HG03066 (cell line): ENCODE measurements at regions not wholly inside any gene's neighbourhood (a gene's known extent, or its start where the extent isn't known, plus 50 kb on each side); places are given as distances from the start of the nearest gene placed in this dataset.

ENCODE experiments used
- ATAC-seq: cut with Tn5 transposase; IDR thresholded peaks from one replicate; pipeline ENCODE4 v1.9.1; 2021; ENCODE audit warnings: low read depth; ENCODE audit not compliant: unreplicated experiment

DNA sequence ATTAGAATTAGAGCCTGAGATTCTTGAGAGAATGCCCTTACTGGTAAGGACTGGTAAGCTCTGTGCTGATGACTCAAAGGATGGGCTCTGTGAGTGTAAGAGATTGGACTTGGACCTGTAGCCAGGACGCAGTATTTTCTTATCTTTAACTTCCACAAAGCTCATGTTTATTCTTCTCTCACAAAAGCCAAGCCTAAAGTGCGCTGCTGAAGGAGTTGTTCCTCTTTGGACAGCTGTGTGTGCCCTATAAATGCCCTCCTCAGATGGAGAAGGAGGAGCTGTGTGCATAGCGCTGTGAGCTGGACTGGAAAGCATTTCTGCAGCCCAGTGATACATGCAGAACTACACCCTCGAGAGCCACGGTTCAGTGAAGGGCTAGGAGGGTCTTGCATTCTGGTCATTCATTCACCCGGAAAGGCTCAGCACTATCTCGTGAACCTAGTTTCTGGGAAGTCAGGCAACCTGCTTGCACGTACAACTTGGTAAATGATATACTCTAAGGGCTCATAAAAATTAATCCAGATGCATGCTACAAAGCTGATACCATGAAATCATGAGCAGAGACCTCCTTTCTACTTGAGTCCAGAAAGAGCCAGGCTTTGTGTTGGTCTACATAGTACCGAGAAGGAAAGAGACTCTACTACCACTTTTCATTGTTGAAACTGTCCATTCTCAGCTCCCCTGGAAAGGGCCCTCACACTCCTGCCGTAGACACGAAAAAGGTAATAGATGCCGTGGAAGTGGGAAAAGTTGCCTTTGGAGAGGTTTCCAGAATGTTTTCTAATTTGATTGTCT is 103.0 kb upstream of the TBL1XR1 start:
- ATAC-seq, result peak; percentile 86

DNA sequence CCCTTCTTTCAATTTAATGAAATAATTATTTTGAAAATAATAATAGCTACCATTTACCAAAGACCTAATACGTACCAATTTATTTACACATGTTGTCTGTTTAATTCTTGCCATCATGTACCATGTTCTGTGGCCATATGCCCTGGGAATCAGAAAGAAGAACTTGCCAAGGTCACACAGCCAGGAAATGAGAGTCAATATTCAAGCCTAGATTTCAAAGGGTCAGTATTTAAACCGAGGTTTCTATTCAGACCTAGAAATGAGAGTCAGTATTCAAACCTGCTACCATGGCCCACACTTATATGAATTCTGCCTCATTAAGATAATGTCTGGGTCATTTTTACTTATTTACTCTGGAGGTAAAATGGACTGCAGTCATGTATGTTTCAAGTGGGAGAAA is 103.6 kb upstream of the TBL1XR1 start:
- ATAC-seq, result peak; percentile 44

DNA sequence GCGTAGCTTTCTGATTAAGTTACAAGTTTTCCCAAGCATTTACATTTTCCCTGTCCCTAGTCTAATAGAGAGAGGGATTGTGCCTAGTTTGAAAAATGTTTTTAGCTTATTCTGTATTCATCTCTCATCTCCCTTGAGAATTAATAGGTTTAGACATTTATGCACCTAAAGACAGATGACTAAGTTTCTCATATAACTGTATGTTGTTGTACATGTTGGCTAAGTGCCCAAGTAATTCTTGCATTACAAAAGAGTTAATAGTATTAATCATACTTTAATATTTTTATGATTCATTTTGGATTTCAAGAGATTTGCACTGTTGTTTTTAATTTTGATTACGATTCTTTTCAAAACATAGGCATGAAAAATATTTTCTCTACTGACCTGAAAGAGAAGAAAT is 109.0 kb upstream of the TBL1XR1 start:
- no peak for ATAC-seq

DNA sequence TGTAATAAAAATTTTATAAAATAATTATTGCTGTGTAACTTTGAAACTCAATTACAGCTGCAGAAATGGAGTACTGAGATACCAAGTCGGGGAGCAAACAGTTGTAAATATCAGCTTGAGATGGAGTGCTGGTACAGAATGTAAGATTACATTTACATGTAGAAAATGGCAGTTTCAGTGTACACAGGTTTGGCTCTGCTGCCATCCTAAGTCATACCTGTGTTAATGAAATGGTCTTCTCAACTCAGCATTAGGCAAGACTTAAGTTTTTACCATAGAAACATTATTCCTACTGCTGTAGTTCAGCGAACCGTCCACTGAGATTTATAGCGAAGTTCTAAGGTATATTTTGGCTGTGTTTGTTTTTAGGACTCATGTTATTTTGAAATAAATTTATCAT is 110.1 kb upstream of the TBL1XR1 start:
- ATAC-seq, result no peak

DNA sequence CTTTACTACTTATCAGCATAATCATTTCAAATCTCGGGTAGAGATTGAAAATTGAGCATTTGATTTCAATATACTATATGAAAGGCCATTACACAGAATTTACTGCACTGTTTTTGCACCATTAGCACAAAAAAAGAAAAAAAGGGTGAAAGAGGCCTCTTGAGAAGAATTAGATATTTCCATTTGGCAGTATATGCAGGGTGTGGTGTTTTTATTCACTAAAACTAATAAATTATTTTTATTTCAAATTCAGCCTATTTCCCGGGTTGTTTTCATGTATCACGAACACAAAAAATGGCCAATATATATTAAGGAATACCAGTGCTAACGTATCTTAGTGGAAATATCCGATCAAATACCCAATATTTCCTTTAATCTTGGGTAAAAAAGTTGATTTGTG is 110.5 kb upstream of the TBL1XR1 start:
- no peak for ATAC-seq

DNA sequence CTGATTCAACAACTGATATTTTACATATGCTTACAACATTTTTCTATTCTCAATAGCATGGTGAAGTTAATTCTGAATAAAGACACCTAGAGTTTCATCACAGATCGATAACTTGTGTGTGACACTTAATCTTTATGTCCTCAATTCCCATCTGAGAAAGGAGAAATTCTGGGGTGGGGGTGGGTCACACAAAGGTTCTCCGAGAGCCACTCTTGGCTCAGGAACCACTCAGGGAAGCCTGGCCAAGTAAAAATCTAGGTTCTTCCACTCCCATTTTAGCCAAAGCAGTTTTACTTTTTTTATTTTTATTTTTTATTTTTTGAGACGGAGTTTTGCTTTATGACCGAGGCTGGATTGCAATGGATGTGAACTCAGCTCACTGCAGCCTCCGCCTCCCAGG is 111.0 kb upstream of the TBL1XR1 start:
- ATAC-seq, result no peak

DNA sequence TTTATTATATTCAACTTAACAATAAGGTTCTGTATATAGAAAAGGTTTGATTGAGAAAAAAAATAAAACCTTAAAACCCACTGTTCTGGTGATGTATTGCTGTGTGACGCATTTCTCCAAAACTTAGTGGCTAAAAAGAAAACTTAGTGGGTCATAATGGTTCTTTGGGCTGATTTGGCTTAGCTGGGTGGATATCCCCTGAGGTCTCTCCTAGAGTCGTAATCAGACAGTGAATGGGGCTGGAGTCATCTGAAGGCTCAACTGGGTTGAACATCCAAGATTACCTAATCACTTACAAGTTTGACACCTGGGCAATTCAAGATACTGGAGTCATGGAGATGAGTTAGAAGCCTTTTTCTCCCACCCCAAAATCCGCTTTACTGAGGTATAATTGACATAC is 111.6 kb upstream of the TBL1XR1 start:
- ATAC-seq, result no peak

DNA sequence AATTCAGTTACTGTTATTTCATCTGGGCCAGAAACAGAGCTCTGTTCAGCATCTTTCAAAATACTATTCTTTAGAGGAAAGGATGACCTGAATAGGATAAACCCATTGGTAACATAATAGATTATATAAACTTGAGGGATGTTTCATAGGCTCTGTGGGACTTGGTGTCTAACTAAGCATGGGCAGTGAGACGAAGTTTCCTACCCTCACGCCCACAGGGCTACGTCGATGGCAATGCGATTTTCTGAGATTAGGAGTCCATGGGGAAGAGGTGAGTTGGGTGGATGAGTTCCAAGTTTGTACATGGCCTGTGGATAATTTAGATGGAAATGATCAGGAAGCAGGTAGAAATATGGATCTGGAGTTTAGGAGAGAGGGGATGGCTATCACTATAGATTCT is 115.2 kb upstream of the TBL1XR1 start:
- ATAC-seq, result no peak

DNA sequence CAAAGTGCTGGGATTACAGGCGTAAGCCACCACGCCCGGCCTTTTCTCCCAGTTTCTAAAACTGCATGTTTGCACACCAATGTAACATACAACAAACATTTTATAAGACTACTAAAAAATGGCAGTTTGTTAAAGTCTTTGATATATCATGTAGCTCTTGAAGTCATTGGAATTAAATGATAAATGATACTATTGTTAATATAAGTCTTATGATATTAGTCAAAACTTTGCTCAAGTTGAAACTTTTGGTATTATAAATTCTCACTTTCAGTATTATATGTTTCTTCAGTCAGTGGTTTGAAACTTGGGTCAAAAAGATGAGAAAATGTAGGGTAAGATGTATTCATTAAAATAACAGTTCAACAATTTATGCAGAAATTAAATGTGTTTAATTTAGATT is 117.6 kb upstream of the TBL1XR1 start:
- no peak for ATAC-seq

DNA sequence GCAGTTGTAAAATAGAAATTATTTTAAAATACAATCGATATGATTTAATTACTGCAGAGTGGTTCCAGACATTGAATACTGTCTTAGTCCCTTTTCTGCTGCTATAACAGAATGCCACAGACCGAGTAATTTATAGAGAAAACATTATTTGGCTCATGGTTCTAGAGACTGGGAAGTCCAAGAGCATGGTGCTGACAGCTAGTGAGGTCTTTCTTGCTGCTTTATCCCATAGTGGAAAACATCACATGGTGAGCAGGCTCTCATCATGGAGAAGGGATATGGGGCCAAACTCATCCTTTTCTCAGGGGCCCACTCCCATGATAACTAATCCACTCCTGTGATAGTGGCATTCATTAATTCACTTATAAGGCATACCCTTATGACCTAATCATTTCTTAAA is 120.0 kb upstream of the TBL1XR1 start:
- no peak for ATAC-seq

DNA sequence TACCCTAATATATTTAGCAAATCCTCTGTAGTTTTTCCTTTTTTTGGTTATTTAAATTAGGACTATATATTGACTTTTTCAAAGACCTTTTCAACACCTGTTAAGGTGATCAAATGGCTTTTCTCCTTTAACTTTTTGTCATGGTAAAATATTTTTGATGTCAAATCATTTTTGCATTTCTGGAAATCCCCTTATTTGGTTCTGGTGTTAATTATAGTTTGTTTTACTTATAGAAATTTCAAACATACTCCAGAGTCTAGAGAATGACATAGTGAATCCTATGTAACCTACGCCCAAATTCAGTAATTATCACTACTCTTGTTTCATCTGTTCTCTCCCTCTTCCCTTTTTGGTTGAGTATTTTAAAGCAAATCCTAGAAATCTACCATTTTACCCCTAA is 121.3 kb upstream of the TBL1XR1 start:
- ATAC-seq, result no peak

DNA sequence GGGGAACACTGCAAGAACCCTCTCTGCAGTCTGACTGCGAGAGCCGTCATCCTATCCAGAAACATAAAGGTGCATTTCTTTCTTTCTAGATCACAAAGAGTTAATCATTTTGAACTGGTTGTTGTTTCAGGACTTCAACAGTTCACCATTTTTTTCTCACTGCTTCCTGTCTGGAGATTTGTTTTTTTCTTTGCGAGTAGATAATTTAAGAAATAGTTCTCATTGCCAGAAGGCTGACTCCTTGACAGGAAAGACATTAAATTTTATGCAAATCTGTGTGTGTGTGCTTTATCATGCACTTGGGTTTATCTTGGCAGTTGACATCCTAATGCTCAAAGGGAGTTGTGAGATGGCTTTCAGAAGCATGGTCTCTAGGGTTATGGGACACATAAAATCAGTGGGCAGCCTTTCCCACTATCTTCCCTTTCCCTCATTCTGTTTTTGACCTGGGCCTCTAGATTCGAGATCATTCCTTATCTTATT is 123.5 kb upstream of the TBL1XR1 start:
- peak; percentile 56 for ATAC-seq

DNA sequence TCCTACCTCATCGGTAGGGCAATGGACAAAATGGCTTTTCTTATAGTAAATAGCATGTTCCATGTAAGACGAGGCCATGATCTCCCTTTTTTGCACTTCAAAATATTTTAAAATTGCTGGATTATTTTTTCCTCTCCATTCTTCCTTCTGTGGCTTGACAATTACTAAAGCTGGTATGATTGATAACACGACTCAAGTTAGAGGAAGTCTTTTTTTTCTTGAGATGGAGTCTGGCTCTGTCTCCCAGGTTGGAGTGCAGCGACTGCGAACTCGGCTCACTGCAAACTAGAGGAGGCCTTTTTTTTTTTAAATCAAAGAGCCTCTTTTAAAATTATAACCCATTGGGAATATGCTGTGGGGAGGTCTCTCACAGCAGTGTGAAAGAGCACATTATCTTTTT is 124.5 kb upstream of the TBL1XR1 start:
- no peak for ATAC-seq

DNA sequence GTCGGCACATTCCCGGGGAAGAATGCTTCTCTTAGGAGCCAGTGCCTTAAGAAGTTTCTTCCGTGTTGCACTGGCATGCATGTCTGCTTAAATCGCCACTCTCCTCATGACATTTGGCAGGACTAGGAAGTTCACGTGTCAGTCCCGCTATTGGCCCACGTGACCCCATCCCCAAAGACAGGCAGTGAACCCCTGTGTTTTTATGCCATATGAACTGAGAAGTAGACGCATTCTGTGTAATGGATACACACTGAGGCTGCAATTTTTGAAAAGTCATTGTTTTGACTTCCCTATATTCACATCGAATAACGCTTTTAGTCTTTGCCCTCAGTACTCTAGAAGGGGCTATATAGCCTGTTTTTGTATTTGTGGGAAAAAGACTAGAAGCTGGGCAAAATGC is 125.6 kb upstream of the TBL1XR1 start:
- no peak for ATAC-seq

DNA sequence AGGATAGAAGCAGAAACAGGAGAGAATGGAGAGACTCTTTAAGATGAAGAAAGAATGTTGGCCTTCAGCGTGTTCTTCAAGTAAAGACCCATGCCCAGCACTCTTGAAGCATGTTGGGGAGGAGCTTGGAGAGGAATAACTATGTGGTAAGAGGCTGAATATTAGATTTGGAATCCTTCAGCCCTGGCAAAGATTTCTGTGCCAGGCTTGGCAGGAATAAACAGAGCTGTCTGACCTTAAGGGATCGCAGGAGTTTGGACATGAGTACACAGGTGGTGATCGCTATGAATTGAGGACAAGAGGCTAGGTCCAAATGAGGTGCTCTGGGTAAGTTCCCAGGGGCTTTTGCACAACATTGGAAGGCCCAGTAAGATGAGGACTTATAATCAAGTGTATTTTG is 132.6 kb upstream of the TBL1XR1 start:
- no peak for ATAC-seq

DNA sequence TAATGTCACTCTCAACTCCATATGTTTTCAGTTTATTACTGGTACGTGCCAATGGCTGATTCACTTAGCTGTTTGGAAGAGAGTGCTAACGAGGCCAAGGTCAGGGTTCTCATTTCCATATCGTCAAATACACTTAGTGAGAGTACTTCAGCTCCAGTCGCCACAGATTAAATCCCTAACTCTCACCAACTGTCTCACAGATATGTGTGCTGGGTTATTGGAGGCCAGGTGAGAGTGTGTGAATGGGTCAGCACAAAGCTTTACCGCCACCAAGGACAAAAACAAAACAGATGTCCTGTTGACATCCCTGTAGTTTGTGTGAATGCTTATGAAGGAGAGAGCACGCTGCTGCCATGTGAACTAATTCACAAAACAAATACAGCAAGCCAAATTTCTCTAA is 133.5 kb upstream of the TBL1XR1 start:
- no peak for ATAC-seq

DNA sequence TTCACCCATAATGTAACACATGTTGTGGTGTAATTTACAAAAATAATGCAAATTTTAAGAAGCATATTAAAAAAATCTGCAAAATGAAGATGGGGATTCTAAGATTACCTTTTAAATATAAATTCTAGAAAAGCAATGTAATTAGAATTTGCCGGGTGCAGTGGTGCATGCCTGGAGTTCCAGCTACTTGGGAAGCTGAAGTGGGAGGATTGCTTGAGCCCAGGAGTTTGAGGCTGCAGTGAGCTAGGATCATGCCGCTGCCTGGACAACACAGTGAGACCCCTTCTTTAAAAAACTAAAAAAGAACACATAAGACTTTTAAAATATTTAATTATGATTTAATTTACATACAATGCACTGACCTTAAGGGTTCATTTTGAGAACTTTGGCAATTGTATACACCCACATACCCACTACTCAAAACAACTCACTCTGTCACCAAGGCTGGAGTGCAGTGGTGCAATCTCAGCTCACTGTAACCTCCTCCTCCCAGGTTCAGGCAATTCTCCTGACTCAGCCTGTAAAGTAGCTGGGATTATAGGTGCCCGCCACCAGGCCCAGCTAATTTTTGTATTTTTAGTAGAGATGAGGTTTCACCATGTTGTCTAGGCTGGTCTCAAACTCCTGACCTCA is 134.0 kb upstream of the TBL1XR1 start:
- ATAC-seq, result no peak

DNA sequence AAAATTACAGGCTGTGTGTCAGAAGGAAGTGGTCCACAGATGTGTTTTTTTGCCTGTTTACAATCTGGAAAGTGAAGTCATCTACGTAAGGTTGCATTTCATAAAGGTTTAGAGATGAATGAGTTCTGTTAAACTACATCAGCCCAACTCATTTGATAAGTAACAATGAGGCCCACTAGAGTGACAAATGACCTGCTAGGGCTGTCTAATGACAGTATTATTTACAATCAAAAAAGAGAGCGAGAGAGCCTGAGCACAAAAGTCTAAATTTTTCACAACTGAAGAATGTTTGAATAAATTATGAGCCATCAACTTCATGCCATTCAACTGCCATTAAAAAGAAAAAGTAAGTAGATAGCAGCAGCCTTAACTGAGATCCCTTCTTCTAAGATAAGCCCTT is 135.7 kb upstream of the TBL1XR1 start:
- no peak for ATAC-seq

DNA sequence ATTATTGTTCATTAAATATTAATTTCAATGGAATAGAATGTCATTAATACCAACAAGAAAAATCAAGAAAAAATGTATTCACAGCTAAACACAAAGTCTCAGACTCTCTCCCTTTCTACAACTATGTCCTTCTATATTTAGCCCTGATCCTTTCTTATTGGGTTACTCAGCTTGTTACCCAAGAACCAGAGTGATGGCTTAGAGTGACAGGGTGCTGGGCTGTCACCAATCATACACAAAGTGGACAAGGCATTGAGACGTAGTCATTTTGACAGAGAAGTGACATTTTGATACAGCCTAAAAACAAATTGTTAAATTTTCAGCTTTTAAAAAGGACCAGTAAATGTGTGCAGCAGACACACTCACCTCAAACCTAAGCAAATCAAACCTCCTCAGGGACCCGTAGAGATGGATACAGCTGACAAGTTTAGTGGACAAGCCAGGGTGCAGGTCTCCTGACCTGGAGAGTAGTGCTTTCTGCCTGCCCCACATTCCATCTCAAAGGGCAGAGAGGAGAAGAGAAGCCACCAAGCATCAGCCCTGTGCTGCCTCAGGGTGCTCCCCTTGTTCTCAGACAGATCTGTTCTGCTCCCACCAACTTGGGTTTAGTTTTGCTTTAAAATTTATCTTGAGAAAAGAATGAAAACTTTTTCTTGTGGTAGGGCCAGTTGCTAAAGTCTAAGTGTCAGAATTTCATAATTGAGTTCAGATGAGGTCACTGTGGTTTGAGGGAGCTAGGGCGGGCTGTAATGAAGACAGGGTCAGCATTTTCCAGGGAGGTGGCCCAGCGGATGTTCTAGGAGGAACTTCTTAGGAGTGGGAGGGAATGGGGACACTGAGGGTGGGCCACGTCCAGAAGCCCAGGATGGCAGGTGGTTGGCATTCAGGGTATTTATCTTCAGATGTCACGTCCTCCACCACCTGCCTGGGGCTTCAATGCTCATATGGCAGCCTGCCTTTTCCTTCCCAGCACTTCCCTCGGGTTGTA is 136.5 kb upstream of the TBL1XR1 start:
- ATAC-seq, result no peak

DNA sequence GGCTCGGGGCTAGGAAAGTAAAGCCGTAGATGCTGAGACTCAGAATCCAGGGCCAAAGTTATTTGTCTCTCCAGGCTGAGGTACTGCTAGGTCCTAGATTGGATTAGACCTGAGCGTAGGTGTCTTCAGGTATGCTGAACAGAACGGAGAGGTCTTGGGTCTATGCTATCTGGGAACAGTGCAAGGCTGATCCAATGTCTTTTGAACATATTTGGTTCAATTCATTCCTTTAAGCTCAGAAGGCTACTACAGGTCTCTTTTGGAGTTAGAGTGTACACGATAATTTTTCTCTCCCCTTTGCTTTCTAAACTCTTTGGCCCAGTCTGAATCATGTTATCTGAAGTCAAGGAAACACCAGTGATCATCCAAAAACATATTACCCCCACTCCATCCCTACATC is 137.5 kb upstream of the TBL1XR1 start:
- ATAC-seq, result no peak

DNA sequence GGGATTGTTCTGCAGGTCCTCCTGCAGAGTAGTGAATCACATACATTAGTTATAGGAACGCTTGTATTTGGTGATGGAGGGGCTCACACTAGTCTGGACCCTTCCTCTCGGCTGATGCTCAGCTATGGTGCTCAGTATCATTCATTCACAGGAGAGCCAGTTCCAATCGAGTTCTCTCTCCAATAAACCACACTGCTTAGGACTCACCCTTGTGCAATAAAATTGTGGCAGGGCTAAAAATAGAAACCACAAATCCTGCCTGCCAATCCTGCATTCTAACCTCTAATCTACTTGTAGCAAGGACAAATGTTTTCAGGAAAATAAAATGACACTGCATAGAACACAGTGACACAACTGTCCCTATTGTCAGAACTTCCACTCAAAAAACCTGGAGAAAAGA is 138.4 kb upstream of the TBL1XR1 start:
- ATAC-seq, result no peak
